Endothelial cell (in vitro differentiated cells): ENCODE measurements at regions not wholly inside any gene's neighbourhood (a gene's known extent, or its start where the extent isn't known, plus 50 kb on each side); places are given as distances from the start of the nearest gene placed in this dataset.

ENCODE experiments used
- DNase-seq: peaks from one replicate; pipeline ENCODE4 v3.0.0; 2021; ENCODE audit warnings: low spot score
- H3K27ac Mint-ChIP-seq: one replicate; pipeline ENCODE4 v1.8.0; 2021; ENCODE audit warnings: mixed read lengths, inconsistent platforms; ENCODE audit not compliant: unreplicated experiment
- H3K27me3 Mint-ChIP-seq: one replicate; pipeline ENCODE4 v1.8.0; 2021; ENCODE audit warnings: mild to moderate bottlenecking, moderate library complexity, mixed read lengths, inconsistent platforms; ENCODE audit not compliant: unreplicated experiment
- H3K36me3 Mint-ChIP-seq: one replicate; pipeline ENCODE4 v1.8.0; 2021; ENCODE audit warnings: mild to moderate bottlenecking, low read depth, mixed read lengths, inconsistent platforms; ENCODE audit not compliant: unreplicated experiment
- H3K4me1 Mint-ChIP-seq: one replicate; pipeline ENCODE4 v1.8.0; 2021; ENCODE audit warnings: mild to moderate bottlenecking, mixed read lengths, inconsistent platforms; ENCODE audit not compliant: unreplicated experiment
- H3K4me3 Mint-ChIP-seq: one replicate; pipeline ENCODE4 v1.8.0; 2021; ENCODE audit warnings: mild to moderate bottlenecking, mixed read lengths, inconsistent platforms; ENCODE audit not compliant: unreplicated experiment
- H3K9me3 Mint-ChIP-seq: one replicate; pipeline ENCODE4 v1.8.0; 2021; ENCODE audit warnings: mixed read lengths, inconsistent platforms; ENCODE audit not compliant: unreplicated experiment
- TF ChIP-seq, protein P1 (sequence below): fragments of 200-600 bp; sonication (generic); IDR thresholded peaks from one replicate; pipeline ENCODE4 v1.5.0; 2021; ENCODE audit warnings: antibody characterized with exemption; ENCODE audit not compliant: unreplicated experiment

DNA sequence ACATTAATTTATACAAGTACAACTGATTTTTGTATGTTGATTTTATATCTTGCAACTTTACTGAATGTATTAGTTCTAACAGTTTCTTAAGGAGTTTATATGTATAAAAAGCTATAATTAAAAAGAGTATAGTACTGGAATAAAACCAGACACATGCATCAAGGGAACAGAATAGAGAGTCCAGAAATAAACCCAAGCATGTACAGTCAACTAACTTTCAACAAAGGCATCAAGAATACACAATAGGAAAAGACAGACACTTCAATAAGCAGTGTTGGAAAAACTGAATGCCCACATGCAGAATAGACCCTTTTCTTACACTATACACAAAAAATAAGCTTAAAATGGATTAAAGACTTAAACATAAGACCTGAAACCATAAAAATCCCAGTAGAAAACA is 170.9 kb downstream of the ICE1 start:
- Mint-ChIP-seq H3K4me1 (peaks cover 8% of the 10 kb centered on the region), H3K27ac (no peak overlapping the region), H3K36me3 (no peaks in the 10 kb centered on the region), H3K27me3 (peaks cover 2% of the 10 kb centered on the region), H3K9me3 (no peaks in the 10 kb centered on the region), H3K4me3 (no peak overlapping the region)
- TF ChIP-seq, protein P1, sequence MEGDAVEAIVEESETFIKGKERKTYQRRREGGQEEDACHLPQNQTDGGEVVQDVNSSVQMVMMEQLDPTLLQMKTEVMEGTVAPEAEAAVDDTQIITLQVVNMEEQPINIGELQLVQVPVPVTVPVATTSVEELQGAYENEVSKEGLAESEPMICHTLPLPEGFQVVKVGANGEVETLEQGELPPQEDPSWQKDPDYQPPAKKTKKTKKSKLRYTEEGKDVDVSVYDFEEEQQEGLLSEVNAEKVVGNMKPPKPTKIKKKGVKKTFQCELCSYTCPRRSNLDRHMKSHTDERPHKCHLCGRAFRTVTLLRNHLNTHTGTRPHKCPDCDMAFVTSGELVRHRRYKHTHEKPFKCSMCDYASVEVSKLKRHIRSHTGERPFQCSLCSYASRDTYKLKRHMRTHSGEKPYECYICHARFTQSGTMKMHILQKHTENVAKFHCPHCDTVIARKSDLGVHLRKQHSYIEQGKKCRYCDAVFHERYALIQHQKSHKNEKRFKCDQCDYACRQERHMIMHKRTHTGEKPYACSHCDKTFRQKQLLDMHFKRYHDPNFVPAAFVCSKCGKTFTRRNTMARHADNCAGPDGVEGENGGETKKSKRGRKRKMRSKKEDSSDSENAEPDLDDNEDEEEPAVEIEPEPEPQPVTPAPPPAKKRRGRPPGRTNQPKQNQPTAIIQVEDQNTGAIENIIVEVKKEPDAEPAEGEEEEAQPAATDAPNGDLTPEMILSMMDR: no peak
- DNase-seq: no peak

DNA sequence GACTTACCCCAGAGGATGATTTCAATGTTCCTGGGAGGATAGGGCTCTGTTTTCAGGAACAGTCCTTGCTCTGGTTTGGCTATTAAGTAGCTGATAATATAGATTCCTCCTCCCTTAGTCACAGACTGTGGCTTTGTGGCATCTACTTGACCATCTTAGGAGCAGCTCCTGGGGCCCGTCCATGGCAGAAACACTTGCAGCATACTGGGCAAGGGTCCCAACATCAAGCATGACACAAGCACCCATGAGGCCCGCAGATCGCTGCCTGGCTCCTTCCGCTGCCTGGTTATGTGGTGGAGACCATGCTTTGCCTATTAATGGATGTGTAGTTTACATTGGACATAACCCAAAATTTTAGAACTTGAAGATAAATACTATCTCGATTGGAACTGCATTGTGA is 170.1 kb downstream of the ICE1 start:
- TF ChIP-seq, protein P1: no peak
- Mint-ChIP-seq H3K9me3 (no peaks in the 10 kb centered on the region), H3K27ac (no peak overlapping the region), H3K4me1 (peaks cover 9% of the 10 kb centered on the region), H3K36me3 (no peaks in the 10 kb centered on the region), H3K4me3 (no peak overlapping the region), H3K27me3 (peaks cover 2% of the 10 kb centered on the region)
- DNase-seq: no peak

DNA sequence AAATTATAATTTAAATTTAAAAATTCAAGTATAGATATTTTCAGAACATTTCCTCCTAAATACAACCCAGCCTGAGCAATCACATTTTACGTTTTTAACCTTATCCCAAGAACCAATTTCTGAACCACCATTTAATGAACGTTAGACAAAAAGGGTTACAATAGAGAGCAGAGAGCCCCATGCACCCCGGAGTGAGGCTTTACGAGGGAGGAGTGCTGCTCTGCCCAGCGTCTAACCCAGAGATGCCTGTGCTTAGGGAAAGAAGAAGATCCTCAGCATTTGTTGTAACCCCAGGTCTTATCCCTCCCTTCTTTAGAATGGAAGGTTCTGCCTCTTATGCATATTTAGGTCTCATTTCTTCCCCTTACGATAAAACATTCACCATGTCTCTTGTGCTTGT is 169.1 kb downstream of the ICE1 start:
- Mint-ChIP-seq H3K9me3 (no peaks in the 10 kb centered on the region), H3K4me3 (no peak overlapping the region), H3K27ac (no peak overlapping the region), H3K4me1 (peaks cover 17% of the 10 kb centered on the region), H3K27me3 (peaks cover 2% of the 10 kb centered on the region), H3K36me3 (no peaks in the 10 kb centered on the region)
- no peak for DNase-seq
- TF ChIP-seq, protein P1: no peak

DNA sequence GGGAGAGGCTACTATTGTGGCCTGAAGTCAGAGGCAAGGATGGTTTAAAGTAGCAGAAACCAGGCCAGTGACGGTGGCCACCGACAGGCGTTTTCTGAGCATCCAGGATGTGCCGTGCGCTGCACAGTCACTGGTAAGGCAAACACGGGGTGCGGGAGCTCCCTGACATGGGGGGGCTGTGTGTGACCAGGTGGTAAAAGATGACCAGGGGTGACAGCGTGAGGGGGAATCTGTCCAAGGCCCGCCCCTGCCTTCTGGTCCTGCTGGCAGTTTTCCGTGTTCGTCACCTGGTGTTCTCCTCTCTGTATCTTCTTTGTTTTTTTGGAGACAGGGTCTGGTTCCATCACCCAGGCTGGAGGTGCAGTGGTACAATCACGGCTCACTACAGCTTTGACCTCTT is 167.4 kb downstream of the ICE1 start:
- TF ChIP-seq, protein P1: no peak
- Mint-ChIP-seq H3K4me1 (peaks cover 17% of the 10 kb centered on the region), H3K36me3 (no peaks in the 10 kb centered on the region), H3K27me3 (peaks cover 2% of the 10 kb centered on the region), H3K27ac (no peak overlapping the region), H3K4me3 (no peak overlapping the region), H3K9me3 (no peaks in the 10 kb centered on the region)
- DNase-seq: no peak

DNA sequence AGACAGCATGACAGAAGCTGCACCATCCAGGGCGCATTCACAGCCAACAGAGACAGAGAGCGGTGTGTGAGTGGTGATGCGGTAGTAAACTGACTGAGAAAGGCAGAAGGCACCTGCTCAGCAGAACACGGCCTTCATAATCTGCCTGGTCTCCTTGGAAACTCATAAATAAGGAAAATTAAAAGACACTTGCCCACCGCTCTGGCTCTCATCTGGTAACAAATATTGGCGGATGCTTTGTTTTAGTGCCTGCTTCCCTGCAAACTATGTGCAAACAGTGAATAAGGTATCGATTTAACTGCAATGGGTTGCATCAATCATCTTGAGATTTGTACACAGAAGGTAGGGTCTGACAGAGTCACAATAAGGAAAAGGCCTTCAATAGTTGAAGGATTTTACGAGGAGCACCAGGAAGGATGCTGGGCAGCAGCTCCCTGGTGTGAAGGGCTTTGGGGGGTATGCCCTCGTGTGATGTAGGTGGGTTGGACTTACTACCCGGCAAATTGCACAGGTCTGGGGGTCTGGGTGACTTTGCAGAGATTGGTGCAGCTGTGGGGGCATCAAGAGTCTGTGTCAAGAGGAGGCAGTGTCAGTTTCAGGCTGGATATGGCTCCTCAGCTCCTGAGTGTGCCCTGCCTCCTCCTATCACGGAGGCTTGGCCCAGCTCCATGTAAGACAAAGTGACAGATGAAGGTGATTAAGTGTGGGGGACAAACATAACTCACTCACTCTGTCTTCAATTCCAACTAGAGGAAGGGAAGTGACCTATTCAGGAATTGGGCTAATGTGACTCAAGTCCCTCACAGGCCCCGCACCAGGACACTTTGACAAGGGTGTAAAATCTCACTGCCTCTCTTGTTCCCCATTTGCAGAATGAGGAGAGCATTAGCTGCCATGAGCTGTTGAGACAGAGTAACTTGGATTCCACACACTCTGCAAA is 166.7 kb downstream of the ICE1 start:
- H3K36me3 Mint-ChIP-seq: no peaks in the 10 kb centered on the region
- H3K27ac Mint-ChIP-seq: no peak overlapping the region
- TF ChIP-seq, protein P1: no peak

More for the DNA sequence above, 166.7 kb downstream of the ICE1 start:
- Mint-ChIP-seq H3K4me1 (peaks cover 17% of the 10 kb centered on the region), H3K9me3 (no peaks in the 10 kb centered on the region), H3K4me3 (no peak overlapping the region), H3K27me3 (peaks cover 2% of the 10 kb centered on the region)
- DNase-seq: no peak
